HG03095 (cell line): ENCODE measurements at regions not wholly inside any gene's neighbourhood (a gene's known extent, or its start where the extent isn't known, plus 50 kb on each side); places are given as distances from the start of the nearest gene placed in this dataset.
"Not testable (repeated sequence)": the region's sequence is repeated elsewhere in the genome, so short reads cannot be mapped to it uniquely, and the experiment has no call there.

Source experiments
- ATAC-seq: cut with Tn5 transposase; IDR thresholded peaks from one replicate; pipeline ENCODE4 v1.9.1; 2021; ENCODE audit warnings: moderate library complexity; ENCODE audit not compliant: unreplicated experiment

DNA sequence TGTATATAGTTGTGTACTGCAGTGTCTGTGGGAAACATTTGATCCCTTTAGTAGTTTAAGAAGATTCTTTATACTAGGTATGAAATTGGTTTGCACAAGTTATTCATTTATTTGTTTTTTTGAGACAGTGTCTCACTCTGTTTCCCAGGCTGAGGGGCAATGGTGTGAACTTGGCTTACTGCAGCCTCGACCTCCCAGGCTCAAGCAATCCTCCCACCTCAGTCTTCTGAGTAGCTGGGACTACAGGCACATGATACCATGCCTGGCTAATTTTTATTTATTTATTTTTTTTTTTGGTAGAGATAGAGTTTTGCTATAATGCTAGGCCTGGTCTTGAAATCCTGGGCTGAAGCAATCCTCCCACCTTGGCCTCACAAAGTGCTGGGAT, 209.4 kb downstream of the RASSF9 start:
- no peak for ATAC-seq

DNA sequence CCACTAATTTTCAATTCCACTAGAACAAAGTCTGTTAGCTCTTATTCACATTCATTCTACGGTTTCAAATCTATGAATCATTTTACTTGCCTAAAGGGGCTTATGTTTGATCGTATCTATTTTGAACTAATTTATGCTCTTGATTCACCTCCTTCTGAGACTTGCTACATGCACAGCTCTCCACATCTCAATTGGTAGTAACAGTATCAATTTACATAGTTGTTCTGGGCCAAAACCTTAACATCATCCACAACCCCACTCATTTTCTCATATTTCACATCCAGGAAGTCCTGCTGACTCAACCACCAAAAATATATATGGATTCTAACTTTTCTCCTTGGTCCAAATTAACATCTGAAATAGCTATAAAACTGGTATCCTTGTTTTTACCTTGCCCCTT, 208.6 kb downstream of the RASSF9 start:
- ATAC-seq = no peak

DNA sequence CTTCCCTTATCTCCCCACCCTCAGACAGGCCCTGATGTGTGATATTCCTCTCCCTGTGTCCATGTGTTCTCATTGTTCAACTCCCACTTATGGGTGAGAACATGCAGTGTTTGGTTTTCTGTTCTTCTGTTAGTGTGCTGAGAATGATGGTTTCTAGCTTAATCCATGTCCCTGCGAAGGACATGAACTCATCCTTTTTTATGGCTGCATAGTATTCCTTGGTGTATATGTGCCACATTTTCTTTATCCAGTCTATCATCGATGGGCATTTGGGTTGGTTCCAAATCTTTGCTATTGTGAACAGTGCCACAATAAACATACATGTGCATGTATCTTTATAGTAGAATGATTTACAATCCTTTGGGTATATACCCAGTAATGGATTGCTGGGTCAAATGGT, 207.6 kb downstream of the RASSF9 start:
- ATAC-seq = not testable (repeated sequence)

- no peak for ATAC-seq
Measured at GRCh38 chr12:85630851-85631250, 205.4 kb downstream of the RASSF9 start.

- ATAC-seq = no peak
Measured at GRCh38 chr12:85632390-85632789, 203.8 kb downstream of the RASSF9 start.

DNA sequence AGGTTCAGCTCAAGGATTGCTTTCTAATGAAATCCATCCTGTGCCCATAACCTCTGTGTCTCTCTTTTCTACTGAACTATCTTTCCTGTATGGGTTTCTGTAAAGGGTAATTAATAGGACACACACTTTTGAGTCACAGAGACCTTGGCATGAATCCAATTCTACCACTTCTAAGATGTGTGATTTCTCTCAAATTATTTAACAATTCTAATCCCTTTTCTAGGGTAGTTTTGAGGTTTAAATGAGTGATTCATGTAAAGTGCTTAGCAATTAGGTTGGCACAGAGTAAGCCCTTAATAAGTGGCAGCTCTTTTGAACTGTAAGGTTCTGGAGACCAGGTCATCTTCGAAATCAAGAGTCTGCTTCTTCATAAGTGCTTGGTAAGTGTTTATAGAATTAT, 202.7 kb downstream of the RASSF9 start:
- no peak for ATAC-seq

- no peak for ATAC-seq
Measured at GRCh38 chr12:85639834-85640233, 196.4 kb downstream of the RASSF9 start.

DNA sequence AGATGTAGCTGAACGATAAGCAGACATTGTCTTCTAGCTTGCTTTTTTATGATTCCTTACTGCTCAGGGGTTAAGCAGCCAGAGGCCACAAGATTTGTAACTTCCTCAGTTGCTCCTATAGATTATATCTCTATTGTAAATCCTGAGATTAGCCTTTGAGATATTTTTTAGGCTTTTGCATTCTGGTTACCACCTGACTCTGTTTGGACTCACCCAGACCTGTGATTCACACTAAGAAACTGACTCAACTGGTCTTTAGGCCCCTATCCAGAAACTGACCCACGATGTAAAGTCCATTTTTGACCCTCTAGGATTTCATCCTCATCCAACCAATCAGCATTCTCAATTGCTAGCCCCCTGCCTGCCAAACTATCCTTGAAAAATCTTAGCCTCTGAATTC, 194.4 kb downstream of the RASSF9 start:
- no peak for ATAC-seq

- ATAC-seq = no peak
Measured at GRCh38 chr12:85642288-85642687, 193.9 kb downstream of the RASSF9 start.

GRCh38 chr12:85642808-85643207, 193.4 kb downstream of the RASSF9 start:
- no peak for ATAC-seq

- ATAC-seq = no peak
Measured at GRCh38 chr12:85644508-85644907, 191.7 kb downstream of the RASSF9 start.

DNA sequence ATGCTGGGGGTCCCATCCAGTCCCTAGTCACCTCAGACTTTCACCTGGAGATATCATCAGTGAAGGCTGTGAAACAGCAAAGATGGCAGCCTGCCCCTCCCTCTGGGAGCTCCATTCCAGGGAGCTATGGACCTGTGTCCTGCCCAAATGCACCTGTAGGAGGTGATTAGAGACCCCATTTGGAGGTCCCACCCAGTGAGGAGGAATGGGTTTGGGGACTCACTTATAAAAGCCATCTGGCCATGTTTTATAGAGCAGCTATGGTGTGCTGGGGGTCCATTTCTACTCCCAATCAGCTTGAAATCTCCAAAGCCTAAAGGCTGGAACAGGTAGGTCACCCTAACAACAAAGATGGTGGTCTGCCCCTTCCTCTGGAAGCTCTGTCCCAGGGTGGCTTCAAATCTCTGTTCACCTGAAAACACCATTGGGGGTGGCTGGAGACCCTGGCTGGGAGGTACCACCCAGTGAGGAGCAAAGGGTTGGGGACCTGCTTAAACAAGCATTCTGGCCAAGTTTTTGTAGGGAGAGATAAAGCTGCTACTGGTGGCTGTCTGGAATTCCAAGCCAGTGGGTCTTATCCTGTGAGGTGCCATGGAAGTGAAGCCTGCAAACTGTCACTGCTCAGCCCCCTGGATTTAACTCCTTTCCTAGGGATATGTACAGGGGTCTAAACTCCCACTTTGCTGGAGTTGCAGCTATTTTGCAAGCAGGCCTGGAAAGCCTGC, 182.3 kb downstream of the RASSF9 start:
- no peak for ATAC-seq

DNA sequence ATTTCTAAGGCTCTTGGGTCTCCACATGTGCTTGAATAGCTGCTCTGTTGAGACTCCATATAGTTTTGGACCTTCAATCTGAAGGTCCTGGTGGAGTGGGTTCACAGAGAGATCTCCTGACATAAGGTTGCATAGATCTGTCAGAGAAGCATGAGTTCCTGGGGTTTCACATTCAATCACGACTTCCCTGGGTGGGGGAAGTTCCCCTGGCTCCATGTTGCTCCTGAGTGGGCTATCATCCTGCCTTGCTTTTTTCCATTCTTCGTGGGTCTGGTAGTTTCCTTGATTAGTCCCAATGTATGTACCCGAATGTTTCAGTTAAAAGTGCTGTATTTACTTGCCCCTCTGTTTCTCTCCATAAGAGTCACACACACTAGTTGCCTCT, 181.8 kb downstream of the RASSF9 start:
- no peak for ATAC-seq

DNA sequence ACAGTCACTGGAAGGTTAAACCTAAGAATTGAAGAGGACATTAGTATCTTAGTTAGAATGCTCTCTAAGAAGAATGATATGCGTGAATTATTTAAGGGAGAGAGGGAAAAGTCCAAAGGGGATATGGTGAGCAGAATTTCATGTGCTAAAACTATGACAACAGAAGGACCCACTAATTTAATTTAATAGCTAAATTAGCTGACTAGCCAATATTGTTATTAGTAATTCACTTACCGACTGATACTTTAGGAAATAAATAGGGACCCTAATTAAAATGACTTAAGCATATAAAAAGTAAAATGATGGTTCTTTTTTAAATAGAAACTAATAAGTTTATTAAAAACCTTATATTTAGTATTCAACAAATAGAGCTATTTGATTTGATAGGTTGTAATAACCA, 179.6 kb downstream of the RASSF9 start:
- no peak for ATAC-seq

DNA sequence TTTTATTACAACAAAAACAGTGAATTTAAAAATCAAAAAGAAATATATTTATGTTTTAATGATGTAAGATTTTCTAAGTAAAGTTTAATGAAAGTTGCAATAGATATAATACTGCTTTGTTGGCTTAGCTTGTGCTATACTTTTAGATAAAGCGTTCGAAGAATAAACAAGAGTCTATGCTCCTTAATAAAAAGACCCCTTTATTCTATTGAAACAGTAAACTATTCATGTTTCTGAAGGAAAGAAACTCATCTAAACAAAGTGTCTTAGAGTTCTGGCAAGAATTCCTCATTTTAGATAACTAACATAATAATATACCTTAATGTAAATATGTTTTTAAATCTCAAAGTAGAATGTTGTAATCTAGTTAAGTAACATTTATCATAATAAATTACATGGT, 179.0 kb downstream of the RASSF9 start:
- no peak for ATAC-seq

GRCh38 chr12:85657836-85658630, 178.2 kb downstream of the RASSF9 start:
- ATAC-seq = no peak

GRCh38 chr12:85659754-85660530, 176.3 kb downstream of the RASSF9 start:
- no peak for ATAC-seq

DNA sequence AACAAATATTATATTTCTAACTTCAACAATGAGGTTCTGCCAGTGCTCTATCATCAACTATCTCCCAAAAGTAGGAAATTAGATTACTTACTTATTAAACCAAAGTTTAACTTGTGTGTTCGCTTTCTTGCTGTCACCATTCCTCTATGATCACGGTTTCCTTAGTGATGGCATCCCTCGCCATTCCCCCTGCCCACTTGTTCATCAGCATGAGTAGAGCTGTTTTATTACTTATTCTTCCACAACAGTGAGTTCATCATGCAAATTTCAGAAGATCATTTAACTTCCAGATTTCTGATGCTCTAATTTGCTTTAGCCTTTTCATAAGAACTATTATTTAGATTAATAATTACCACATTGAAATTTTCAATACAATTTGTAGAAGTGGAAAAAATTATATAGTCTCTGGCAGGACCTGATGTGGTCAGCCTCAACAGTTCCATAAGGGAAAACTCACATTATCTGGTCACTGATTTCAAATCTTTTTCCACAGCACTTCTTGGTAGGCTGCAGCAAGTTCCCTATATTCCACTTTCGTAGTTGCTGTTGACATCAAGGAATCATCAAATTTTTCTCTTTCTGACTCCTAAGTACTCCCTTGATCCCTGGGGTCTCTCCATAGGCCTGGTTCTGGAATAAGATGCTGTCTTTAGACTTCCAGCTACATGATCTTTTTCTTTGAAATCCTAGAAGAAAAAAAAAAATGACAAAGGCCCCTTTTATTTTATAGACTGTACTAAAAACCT, 174.6 kb downstream of the RASSF9 start:
- no peak for ATAC-seq

GRCh38 chr12:85662207-85662602, 174.0 kb downstream of the RASSF9 start:
- ATAC-seq = no peak

GRCh38 chr12:85663631-85664030, 172.6 kb downstream of the RASSF9 start:
- ATAC-seq = no peak

GRCh38 chr12:85664429-85664828, 171.8 kb downstream of the RASSF9 start:
- no peak for ATAC-seq
